ENCODE measurements at regions not wholly inside any gene's neighbourhood (a gene's known extent, or its start where the extent isn't known, plus 50 kb on each side); places are given as distances from the start of the nearest gene placed in this dataset.

DNA sequence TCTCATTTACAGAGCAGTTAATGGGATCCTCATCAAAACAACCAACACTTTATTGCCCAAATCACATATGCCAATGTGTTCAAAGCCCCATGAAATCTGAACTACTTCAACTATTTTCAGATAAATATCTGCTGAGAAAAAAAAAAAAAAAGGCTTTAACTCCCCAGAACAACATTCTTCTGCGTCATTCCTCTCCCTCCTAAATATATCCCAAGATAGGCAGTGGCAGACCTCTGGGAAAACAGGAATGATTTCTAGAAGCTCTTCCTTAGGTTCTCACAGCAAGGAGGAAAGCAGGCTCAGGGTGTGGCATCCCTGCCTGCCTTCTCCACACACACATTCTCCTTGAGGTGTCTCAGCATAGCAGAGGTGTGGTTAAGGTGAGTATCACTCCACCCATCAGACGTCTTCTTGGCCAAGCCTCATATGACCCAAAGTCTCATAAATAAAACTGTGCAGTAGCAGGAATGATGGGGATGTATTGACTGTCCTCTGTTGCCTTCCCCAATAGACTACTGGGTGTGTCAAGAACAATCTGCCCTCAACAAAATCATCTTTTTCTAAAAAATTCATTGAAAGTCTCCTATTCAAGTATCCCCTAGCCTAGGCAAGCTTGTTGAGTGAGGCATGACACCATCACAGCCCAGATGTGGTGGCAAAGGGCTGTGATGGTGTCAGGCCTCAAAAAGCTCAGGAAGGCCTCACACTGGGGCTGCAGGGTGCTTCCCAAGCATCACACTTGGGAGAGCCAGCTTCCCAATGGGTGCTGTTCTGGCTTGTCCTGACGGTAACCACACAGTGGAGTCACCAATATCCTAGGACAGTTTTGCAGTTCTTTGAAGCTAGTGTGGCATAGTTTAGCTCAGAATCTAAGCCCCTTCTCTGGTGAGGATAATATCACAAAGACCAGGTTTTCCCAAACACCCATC, 135.4 kb upstream of the SOX9 start:
- no peak overlapping the region for H3K4me3 ChIP-seq (ENCODE audit: low read depth, low read length)
- no peak for DNase-seq (ENCODE audit: low read depth)
- TF ChIP-seq, protein P1, sequence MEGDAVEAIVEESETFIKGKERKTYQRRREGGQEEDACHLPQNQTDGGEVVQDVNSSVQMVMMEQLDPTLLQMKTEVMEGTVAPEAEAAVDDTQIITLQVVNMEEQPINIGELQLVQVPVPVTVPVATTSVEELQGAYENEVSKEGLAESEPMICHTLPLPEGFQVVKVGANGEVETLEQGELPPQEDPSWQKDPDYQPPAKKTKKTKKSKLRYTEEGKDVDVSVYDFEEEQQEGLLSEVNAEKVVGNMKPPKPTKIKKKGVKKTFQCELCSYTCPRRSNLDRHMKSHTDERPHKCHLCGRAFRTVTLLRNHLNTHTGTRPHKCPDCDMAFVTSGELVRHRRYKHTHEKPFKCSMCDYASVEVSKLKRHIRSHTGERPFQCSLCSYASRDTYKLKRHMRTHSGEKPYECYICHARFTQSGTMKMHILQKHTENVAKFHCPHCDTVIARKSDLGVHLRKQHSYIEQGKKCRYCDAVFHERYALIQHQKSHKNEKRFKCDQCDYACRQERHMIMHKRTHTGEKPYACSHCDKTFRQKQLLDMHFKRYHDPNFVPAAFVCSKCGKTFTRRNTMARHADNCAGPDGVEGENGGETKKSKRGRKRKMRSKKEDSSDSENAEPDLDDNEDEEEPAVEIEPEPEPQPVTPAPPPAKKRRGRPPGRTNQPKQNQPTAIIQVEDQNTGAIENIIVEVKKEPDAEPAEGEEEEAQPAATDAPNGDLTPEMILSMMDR (IDR thresholded peaks at IDR 0.05; ENCODE audit: control insufficient read depth, extremely low read depth, insufficient read depth): no peak

DNA sequence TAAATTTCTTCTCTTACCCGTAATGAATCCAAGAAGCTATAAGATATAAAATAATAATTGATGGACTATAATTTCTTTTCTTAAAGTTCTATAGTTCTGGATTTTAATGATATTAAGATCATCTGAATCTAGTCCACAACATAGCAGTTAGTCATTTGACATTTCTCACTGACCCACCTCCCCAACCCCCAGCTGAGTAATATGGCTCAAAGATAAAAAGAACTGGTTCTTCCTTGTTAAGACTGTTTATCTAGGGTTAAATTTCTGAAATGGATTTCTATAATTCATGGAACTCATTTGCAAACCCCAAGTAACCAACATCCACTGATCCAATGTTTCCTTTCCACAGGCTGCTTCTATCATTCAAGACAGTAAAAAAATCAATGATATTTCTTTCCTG, 133.9 kb upstream of the SOX9 start:
- DNase-seq (ENCODE audit: low read depth): no peak
- no peak overlapping the region for H3K4me3 ChIP-seq (ENCODE audit: low read depth, low read length)

DNA sequence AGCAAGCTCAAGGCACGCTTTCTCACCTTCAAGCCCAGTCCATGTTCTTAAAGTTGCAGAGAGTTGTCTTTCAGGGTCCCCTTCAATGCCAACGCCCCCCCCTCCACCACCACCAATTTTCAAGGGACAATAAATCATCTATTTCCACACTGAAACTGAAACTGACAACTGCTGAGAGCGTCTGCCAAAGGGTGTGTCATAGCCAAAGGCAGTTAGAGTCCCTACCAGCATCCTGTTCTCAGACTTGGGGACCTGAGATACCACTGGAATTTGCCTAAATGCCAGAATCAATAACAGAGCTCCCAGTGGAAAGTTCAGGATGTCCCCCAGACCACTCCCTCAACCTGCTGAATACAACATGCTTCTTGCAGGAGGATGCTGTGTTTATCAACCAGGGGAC, 133.2 kb upstream of the SOX9 start:
- no peak for DNase-seq (ENCODE audit: low read depth)
- H3K4me3 ChIP-seq (ENCODE audit: low read depth, low read length): no peak overlapping the region
- TF ChIP-seq, protein P1 (IDR thresholded peaks at IDR 0.05; ENCODE audit: control insufficient read depth, extremely low read depth, insufficient read depth): no peak

More for the DNA sequence above, 133.9 kb upstream of the SOX9 start:
- TF ChIP-seq, protein P1 (IDR thresholded peaks at IDR 0.05; ENCODE audit: control insufficient read depth, extremely low read depth, insufficient read depth): no peak

DNA sequence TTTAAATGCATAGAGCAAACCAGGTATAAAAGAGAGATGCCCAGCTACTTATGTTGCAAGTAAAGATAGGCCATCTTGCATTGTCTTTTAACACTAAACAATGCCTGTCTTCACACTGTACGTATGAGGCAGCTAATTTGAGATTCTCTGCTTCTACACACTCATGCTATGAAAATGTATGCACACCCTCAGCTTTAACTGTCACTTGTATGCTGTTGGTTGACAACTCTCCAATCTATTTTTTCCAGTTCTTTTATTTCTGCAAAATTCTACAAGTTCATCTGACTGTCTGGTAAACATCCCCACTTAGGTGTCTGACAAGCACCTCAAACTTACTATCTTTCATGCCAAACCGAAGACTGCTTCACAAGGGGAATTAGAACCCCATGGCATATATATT, 131.7 kb upstream of the SOX9 start:
- DNase-seq (ENCODE audit: low read depth): no peak
- TF ChIP-seq, protein P1 (IDR thresholded peaks at IDR 0.05; ENCODE audit: control insufficient read depth, extremely low read depth, insufficient read depth): no peak
- H3K4me3 ChIP-seq (ENCODE audit: low read depth, low read length): no peak overlapping the region

GRCh38 chr17:71993363-71993762, 127.5 kb upstream of the SOX9 start:
- no peak for DNase-seq (ENCODE audit: low read depth)
- TF ChIP-seq, protein P1 (IDR thresholded peaks at IDR 0.05; ENCODE audit: control insufficient read depth, extremely low read depth, insufficient read depth): no peak

DNA sequence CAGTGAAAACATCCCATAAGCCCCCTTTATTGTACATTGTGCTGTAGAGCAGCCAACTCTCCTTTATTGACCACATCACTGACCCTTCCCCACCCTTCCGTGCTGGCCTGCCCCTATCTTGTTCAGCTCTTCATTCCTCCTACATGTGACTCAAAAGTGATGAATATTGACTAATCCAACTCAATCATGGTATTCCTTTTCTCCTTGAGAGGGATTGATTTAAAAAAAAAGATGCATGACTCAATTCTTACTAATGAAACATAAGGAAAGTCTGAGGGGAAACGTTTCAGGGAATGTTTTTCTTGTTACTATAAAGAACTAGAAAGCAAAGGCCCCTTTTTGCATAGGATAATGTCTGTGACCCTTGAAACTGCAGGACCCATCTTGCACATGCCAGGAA, 125.2 kb upstream of the SOX9 start:
- H3K4me3 ChIP-seq (ENCODE audit: low read depth, low read length): no peak overlapping the region
- TF ChIP-seq, protein P1 (IDR thresholded peaks at IDR 0.05; ENCODE audit: control insufficient read depth, extremely low read depth, insufficient read depth): no peak
- DNase-seq (ENCODE audit: low read depth): no peak

More at GRCh38 chr17:71993363-71993762, 127.5 kb upstream of the SOX9 start:
- H3K4me3 ChIP-seq (ENCODE audit: low read depth, low read length): no peak overlapping the region

All from LNCaP clone FGC (cell line).